ENCODE measurements at regions not wholly inside any gene's neighbourhood (a gene's known extent, or its start where the extent isn't known, plus 50 kb on each side); places are given as distances from the start of the nearest gene placed in this dataset.

- no peak overlapping the region for H3K27ac ChIP-seq (ENCODE audit: extremely low read length, insufficient read depth, low read length)
- ATAC-seq (no peak), FAIRE-seq (no peak), DNase-seq (ENCODE audit: low spot score) (no peak)
- no peak overlapping the region for H2AFZ ChIP-seq (ENCODE audit: low read length)
- ChIA-PET CTCF (ENCODE audit: low intra/inter-chr PET ratio, low total read pairs) (no interaction called here), POLR2A (no interaction called here)
- BruUV-seq (replicated peaks): no TSS peak
- no peak overlapping the region for H3K4me3 ChIP-seq (replicated peaks in 1 of 3; ENCODE audit: insufficient read depth in 1 of 3, low read depth in 2 of 3, low read length in 3 of 3)
- H3K9ac ChIP-seq (ENCODE audit: insufficient read depth, low read depth, low read length): no peak overlapping the region
- intact Hi-C loops (cut with micrococcal nuclease; ENCODE audit: unreplicated experiment): no loop called here
- no peaks in the 10 kb centered on the region for H3K4me1 ChIP-seq (ENCODE audit: insufficient read depth, low read length)
- no peaks in the 10 kb centered on the region for H4K20me1 ChIP-seq (ENCODE audit: insufficient read depth, low read length)
- no peak for TF ChIP-seq ZNF205 (CRISPR knock-in tag; IDR thresholded peaks at IDR 0.05)
- no peak for TF ChIP-seq TFE3 (CRISPR knock-in tag; IDR thresholded peaks at IDR 0.05)
- H3K9me3 ChIP-seq (ENCODE audit: low read length): no peaks in the 10 kb centered on the region
- no peaks in the 10 kb centered on the region for H3K79me2 ChIP-seq (ENCODE audit: insufficient read depth, low read length)
- H3K27me3 ChIP-seq (ENCODE audit: control insufficient read depth in 1 of 2, insufficient read depth in 2 of 2, low read length in 2 of 2): no peaks in the 10 kb centered on the region
- no peaks in the 10 kb centered on the region for H3K36me3 ChIP-seq (replicated peaks in 1 of 2; ENCODE audit: control insufficient read depth in 1 of 2, insufficient read depth in 2 of 2, low read length in 2 of 2)
- no peak overlapping the region for H3K4me2 ChIP-seq (ENCODE audit: low read depth, low read length)
- in situ Hi-C loops (cut with HindIII; ENCODE audit: extremely low pct_ligation_motif_present, low pct_unique_long_range_greater_than_20kb): no loop called here
- WGBS (ENCODE audit: low lambda C conversion rate): 57% methylated on average over 3 of the region's 3 CpGs
These were observed 493.5 kb downstream of the SETD4 start for GRCh38 chr21:35566874-35567273.

GRCh38 chr21:35565204-35565611 is 495.1 kb downstream of the SETD4 start:
- H3K36me3 ChIP-seq (replicated peaks in 1 of 2; ENCODE audit: control insufficient read depth in 1 of 2, insufficient read depth in 2 of 2, low read length in 2 of 2): no peaks in the 10 kb centered on the region
- no peaks in the 10 kb centered on the region for H3K4me1 ChIP-seq (ENCODE audit: insufficient read depth, low read length)
- ChIA-PET CTCF (ENCODE audit: low intra/inter-chr PET ratio, low total read pairs) (no interaction called here), POLR2A (no interaction called here)
- FAIRE-seq (no peak), ATAC-seq (no peak), DNase-seq (ENCODE audit: low spot score) (no peak)
- in situ Hi-C loops (cut with HindIII; ENCODE audit: extremely low pct_ligation_motif_present, low pct_unique_long_range_greater_than_20kb): no loop called here
- no peak overlapping the region for H3K4me3 ChIP-seq (replicated peaks in 1 of 3; ENCODE audit: insufficient read depth in 1 of 3, low read depth in 2 of 3, low read length in 3 of 3)
- H3K79me2 ChIP-seq (ENCODE audit: insufficient read depth, low read length): no peaks in the 10 kb centered on the region
- H3K9me3 ChIP-seq (ENCODE audit: low read length): no peaks in the 10 kb centered on the region
- 4% methylated on average over 5 of the region's 5 CpGs for WGBS (ENCODE audit: low lambda C conversion rate)
- no peak overlapping the region for H3K9ac ChIP-seq (ENCODE audit: insufficient read depth, low read depth, low read length)
- H3K27me3 ChIP-seq (ENCODE audit: control insufficient read depth in 1 of 2, insufficient read depth in 2 of 2, low read length in 2 of 2): no peaks in the 10 kb centered on the region
- intact Hi-C loops (cut with micrococcal nuclease; ENCODE audit: unreplicated experiment): no loop called here
- no peak overlapping the region for H3K27ac ChIP-seq (ENCODE audit: extremely low read length, insufficient read depth, low read length)
- no peaks in the 10 kb centered on the region for H4K20me1 ChIP-seq (ENCODE audit: insufficient read depth, low read length)
- BruUV-seq (replicated peaks): no TSS peak
- no peak overlapping the region for H3K4me2 ChIP-seq (ENCODE audit: low read depth, low read length)
- H2AFZ ChIP-seq (ENCODE audit: low read length): no peak overlapping the region
- no peak for TF ChIP-seq PCBP1 (IDR thresholded peaks at IDR 0.05; ENCODE audit: borderline replicate concordance, low read depth, low read length)
- no peak for TF ChIP-seq ZBTB10 (CRISPR knock-in tag; IDR thresholded peaks at IDR 0.05; ENCODE audit: borderline replicate concordance)
- no peak for TF ChIP-seq SRSF9 (IDR thresholded peaks at IDR 0.05; ENCODE audit: borderline replicate concordance, insufficient read depth, low read depth, low read length, poor library complexity, severe bottlenecking)
- TF ChIP-seq HNRNPLL (IDR thresholded peaks at IDR 0.05; ENCODE audit: low read depth, low read length, poor library complexity, severe bottlenecking): no peak
- TF ChIP-seq TCF7 (IDR thresholded peaks at IDR 0.05; ENCODE audit: low read depth): no peak
- TF ChIP-seq DMAP1 (CRISPR knock-in tag; IDR thresholded peaks at IDR 0.05): no peak

All from HepG2 (cell line).